Heart left ventricle (tissue), 13 donors: ENCODE measurements at regions not wholly inside any gene's neighbourhood (a gene's known extent, or its start where the extent isn't known, plus 50 kb on each side); places are given as distances from the start of the nearest gene placed in this dataset.

Experiments
- POLR2A ChIP-seq, 2 donors: fragments of 450-650 bp; IDR thresholded peaks; one replicate each; pipeline ENCODE4 v1.6.1; 2017; ENCODE audit warnings: antibody characterized with exemption in 2 of 2, mild to moderate bottlenecking in 2 of 2, moderate library complexity in 2 of 2
- TF ChIP-seq, protein P1 (sequence below), 12 donors: fragments of 200-600 bp; sonication (generic) in 4 of 12; IDR thresholded peaks; one replicate each; pipeline versions ENCODE4 v1.5.0 to v1.8.0; 2018 to 2022; ENCODE audit warnings: antibody characterized with exemption in 12 of 12, mild to moderate bottlenecking in 5 of 12
- donor health status: ischemic (EF 13 %, LVEDD 7.1; RV severe dilation, severe dysfunction).
- donor health status: DM: no; HTN: yes; CAD: no.
- donor health status: DM: no; HTN: no; CAD: no.
- donor health status: ischemic (EF 25% LVEDD 6.9; RV normal size, moderate dysfunction).
- donor health status: ischemic (EF 25% LVEDD 5.7; RV mildly dilated, moderate dysfunction).
- donor health status: ischemic (EF 35%, LVEDD 5.7; RV mildly dilated, moderate dysfunction).
- donor health status: nonischemic (EF 11% LVEDD 7.7; RV severe dilation, severe dysfunction).
- donor health status: DM: yes; HTN: yes; CAD: no.
- donor health status: PGD.
- donor health status: ischemic (EF 29% LVEDD 5.4; RV normal size, mild dysfunction).
- donor health status: nonischemic (EF 23%, LVEDD 6.1; RV moderate dilation, normal function).

DNA sequence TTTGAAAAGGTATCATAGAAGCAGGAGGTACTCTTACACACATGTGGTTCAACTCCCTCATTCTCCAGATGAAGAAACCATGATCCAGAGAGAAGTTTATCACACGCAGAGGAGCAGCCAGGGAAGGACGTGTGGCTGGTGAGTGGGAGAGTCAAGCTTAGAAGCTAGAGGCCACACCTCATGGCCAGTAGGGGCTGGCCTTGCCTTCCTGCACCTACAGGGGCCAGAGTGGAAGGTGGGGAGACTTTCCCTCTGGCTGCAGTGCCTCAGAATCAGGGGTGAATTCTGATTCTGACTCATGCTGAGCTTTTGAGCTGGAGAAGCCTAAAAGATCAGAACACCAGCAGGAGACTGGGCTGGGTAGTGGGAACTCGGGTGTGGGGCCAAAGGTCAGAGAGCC is 1067.9 kb downstream of the BCL11B start:
- TF ChIP-seq, protein P1, sequence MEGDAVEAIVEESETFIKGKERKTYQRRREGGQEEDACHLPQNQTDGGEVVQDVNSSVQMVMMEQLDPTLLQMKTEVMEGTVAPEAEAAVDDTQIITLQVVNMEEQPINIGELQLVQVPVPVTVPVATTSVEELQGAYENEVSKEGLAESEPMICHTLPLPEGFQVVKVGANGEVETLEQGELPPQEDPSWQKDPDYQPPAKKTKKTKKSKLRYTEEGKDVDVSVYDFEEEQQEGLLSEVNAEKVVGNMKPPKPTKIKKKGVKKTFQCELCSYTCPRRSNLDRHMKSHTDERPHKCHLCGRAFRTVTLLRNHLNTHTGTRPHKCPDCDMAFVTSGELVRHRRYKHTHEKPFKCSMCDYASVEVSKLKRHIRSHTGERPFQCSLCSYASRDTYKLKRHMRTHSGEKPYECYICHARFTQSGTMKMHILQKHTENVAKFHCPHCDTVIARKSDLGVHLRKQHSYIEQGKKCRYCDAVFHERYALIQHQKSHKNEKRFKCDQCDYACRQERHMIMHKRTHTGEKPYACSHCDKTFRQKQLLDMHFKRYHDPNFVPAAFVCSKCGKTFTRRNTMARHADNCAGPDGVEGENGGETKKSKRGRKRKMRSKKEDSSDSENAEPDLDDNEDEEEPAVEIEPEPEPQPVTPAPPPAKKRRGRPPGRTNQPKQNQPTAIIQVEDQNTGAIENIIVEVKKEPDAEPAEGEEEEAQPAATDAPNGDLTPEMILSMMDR (IDR thresholded peaks at IDR 0.05), result no peak
- no peak for TF ChIP-seq POLR2A (IDR thresholded peaks at IDR 0.05)
